HepG2 (cell line): ENCODE measurements at regions not wholly inside any gene's neighbourhood (a gene's known extent, or its start where the extent isn't known, plus 50 kb on each side); places are given as distances from the start of the nearest gene placed in this dataset.

Experiments
- ATAC-seq: fragments of 200-7000 bp; cut with Tn5 transposase; 3 replicates; pipeline ENCODE4 v1.9.1; 2020; ENCODE audit warnings: mild to moderate bottlenecking, moderate library complexity
- BruUV-seq: library from RNA; stranded (reverse); fragments of 400-500 nt; replicated peaks from 2 replicates; lab custom pipeline; 2021; lab: Mats Ljungman, UMichigan
- CTCF ChIA-PET: fragments of 300-600 bp; formaldehyde crosslinking; extraction: SDS; loops from one replicate; lab custom pipeline; 2021; ENCODE audit warnings: low total read pairs, inconsistent platforms, low intra/inter-chr PET ratio; lab: Yijun Ruan, JAX
- POLR2A ChIA-PET: fragments of 350-600 bp; sonication (Branson Sonifier 250); formaldehyde crosslinking; loops from one replicate; lab custom pipeline; 2020; ENCODE audit warnings: antibody characterized with exemption, inconsistent platforms; lab: Yijun Ruan, JAX
- DNase-seq: peaks from one replicate; pipeline ENCODE4 v3.0.0-alpha.2; 2015; ENCODE audit warnings: low spot score
- FAIRE-seq: peaks from 3 replicates; lab custom pipeline; 2011; peaks lifted over from hg19 to GRCh38; lab: Jason Lieb, UNC
- H2AFZ ChIP-seq: one replicate; pipeline ENCODE4 v1.6.1; 2011; ENCODE audit warnings: low read length, inconsistent platforms
- H3K27ac ChIP-seq: fragments of 300-600 bp; 3 replicates; pipeline ENCODE4 v1.8.0; 2011; ENCODE audit warnings: mixed run types, mild to moderate bottlenecking, mixed read lengths, low read length, inconsistent platforms; ENCODE audit not compliant: insufficient read depth; ENCODE audit errors: extremely low read length
- H3K27me3 ChIP-seq, 2 experiments: fragments of 200-600 bp in 1 of 2; 2 replicates in 1 of 2; 3 replicates in 1 of 2; pipeline versions ENCODE4 v1.6.0 to v1.8.0; 2011; ENCODE audit warnings: low read length in 2 of 2, mild to moderate bottlenecking in 2 of 2, moderate library complexity in 2 of 2, inconsistent platforms in 1 of 2; ENCODE audit not compliant: insufficient read depth in 2 of 2, control insufficient read depth in 1 of 2
- H3K36me3 ChIP-seq, 2 experiments: fragments of 200-600 bp in 1 of 2; replicated peaks in 1 of 2; 2 replicates in 1 of 2; 3 replicates in 1 of 2; pipeline versions ENCODE4 v1.5.1 to v1.8.0; 2011; ENCODE audit warnings: low read length in 2 of 2, inconsistent platforms in 1 of 2; ENCODE audit not compliant: insufficient read depth in 2 of 2, control insufficient read depth in 1 of 2
- H3K4me1 ChIP-seq: 2 replicates; pipeline ENCODE4 v1.5.1; 2012; ENCODE audit warnings: low read length, inconsistent platforms; ENCODE audit not compliant: insufficient read depth
- H3K4me2 ChIP-seq: 2 replicates; pipeline ENCODE4 v1.6.0; 2011; ENCODE audit warnings: low read depth, low read length, inconsistent platforms
- H3K4me3 ChIP-seq, 3 experiments: fragments of 200-600 bp in 1 of 3; sonication (generic), shearing (Covaris generic) in 1 of 3; replicated peaks in 1 of 3; 2 replicates each; pipeline ENCODE4 v1.5.1; 2011 to 2016; ENCODE audit warnings: low read length in 3 of 3, inconsistent platforms in 2 of 3, low read depth in 2 of 3, mild to moderate bottlenecking in 2 of 3, control low read depth in 1 of 3, mixed read lengths in 1 of 3; ENCODE audit not compliant: insufficient read depth in 1 of 3
- H3K79me2 ChIP-seq: one replicate; pipeline ENCODE4 v1.6.1; 2011; ENCODE audit warnings: low read length, inconsistent platforms; ENCODE audit not compliant: insufficient read depth
- H3K9ac ChIP-seq: 2 replicates; pipeline ENCODE4 v1.6.0; 2011; ENCODE audit warnings: mild to moderate bottlenecking, low read depth, low read length, inconsistent platforms; ENCODE audit not compliant: insufficient read depth
- H3K9me3 ChIP-seq: 2 replicates; pipeline ENCODE4 v1.5.1; 2012; ENCODE audit warnings: mild to moderate bottlenecking, low read length
- H4K20me1 ChIP-seq: 2 replicates; pipeline ENCODE4 v1.6.0; 2011; ENCODE audit warnings: inconsistent platforms, mild to moderate bottlenecking, low read length, moderate library complexity; ENCODE audit not compliant: insufficient read depth
- LBX2 ChIP-seq: sonication (generic); formaldehyde crosslinking; IDR thresholded peaks from 2 replicates; pipeline ENCODE4 v1.5.0; 2020; ENCODE audit warnings: missing genetic modification reagents, mild to moderate bottlenecking, borderline replicate concordance
- PPARG ChIP-seq: conservative IDR thresholded peaks from 2 replicates; pipeline ENCODE4 v1.6.1; 2016; ENCODE audit warnings: missing biosample characterization, missing genetic modification reagents
- ZNF44 ChIP-seq: sonication (generic); formaldehyde crosslinking; IDR thresholded peaks from 2 replicates; pipeline ENCODE4 v1.5.1; 2020; ENCODE audit warnings: mild to moderate bottlenecking, missing genetic modification reagents
- WGBS: methylation state at CpG from one replicate; pipeline ENCODE4 v1.1.6; 2017; ENCODE audit warnings: low lambda C conversion rate; 5-methylcytosine and 5-hydroxymethylcytosine counted together
- in situ Hi-C: cut with HindIII; loops from 2 replicates; pipeline ENCODE4 v1.10.0; 2017; ENCODE audit warnings: low pct_unique_long_range_greater_than_20kb; ENCODE audit not compliant: extremely low pct_ligation_motif_present
- intact Hi-C: fragments of 100-400 bp; cut with micrococcal nuclease; formaldehyde crosslinking; loops from one replicate; pipeline ENCODE4 v1.10.0; 2022; ENCODE audit not compliant: unreplicated experiment
- TF ChIP-seq, protein P1 (sequence below): sonication (generic); formaldehyde crosslinking; IDR thresholded peaks from 2 replicates; pipeline ENCODE4 v1.4.0; 2020; ENCODE audit warnings: mild to moderate bottlenecking, low read depth, missing genetic modification reagents
- TF ChIP-seq, protein P2 (sequence below): sonication (generic); formaldehyde crosslinking; IDR thresholded peaks from 2 replicates; pipeline ENCODE4 v1.5.1; 2020; ENCODE audit warnings: missing genetic modification reagents, mild to moderate bottlenecking, borderline replicate concordance

DNA sequence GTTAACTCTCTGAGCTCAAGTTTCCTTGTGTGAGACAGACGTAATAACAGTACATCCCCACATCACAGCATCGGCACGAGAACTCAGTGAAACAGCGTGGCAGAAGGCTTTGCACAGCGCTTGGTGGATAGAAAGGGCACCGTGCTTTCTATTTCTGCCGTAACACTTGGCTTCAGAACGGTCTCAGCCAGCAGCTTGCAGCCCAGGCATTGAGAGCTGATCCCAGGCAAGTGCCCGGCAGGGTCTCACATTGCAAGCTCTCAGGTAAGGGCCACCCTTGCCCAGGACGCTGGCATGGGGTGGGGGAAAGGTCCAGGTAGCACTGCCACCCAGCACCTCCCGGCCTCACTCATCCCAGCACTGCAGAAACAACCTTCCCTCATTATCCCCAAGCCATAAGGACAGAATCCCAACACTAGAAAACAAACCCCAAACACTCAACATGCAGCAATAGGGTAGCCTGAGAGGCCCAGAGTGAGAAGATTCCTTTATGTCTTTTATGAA, 70.5 kb upstream of the ITGA11 start:
- TF ChIP-seq ZNF44 (CRISPR knock-in tag) (no peak), LBX2 (CRISPR knock-in tag) (no peak), PPARG (no peak)
- TF ChIP-seq, protein P1, sequence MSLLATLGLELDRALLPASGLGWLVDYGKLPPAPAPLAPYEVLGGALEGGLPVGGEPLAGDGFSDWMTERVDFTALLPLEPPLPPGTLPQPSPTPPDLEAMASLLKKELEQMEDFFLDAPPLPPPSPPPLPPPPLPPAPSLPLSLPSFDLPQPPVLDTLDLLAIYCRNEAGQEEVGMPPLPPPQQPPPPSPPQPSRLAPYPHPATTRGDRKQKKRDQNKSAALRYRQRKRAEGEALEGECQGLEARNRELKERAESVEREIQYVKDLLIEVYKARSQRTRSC (CRISPR knock-in tag): no peak
- TF ChIP-seq, protein P2, sequence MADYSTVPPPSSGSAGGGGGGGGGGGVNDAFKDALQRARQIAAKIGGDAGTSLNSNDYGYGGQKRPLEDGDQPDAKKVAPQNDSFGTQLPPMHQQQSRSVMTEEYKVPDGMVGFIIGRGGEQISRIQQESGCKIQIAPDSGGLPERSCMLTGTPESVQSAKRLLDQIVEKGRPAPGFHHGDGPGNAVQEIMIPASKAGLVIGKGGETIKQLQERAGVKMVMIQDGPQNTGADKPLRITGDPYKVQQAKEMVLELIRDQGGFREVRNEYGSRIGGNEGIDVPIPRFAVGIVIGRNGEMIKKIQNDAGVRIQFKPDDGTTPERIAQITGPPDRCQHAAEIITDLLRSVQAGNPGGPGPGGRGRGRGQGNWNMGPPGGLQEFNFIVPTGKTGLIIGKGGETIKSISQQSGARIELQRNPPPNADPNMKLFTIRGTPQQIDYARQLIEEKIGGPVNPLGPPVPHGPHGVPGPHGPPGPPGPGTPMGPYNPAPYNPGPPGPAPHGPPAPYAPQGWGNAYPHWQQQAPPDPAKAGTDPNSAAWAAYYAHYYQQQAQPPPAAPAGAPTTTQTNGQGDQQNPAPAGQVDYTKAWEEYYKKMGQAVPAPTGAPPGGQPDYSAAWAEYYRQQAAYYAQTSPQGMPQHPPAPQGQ (CRISPR knock-in tag): no peak
- in situ Hi-C loops: no loop called here
- H3K36me3 ChIP-seq: no peaks in the 10 kb centered on the region
- DNase-seq (no peak), ATAC-seq (no peak), FAIRE-seq (no peak)
- H3K4me3 ChIP-seq: no peak overlapping the region
- no peak overlapping the region for H3K9ac ChIP-seq
- POLR2A ChIA-PET: no interaction called here
- no peak overlapping the region for H3K27ac ChIP-seq
- intact Hi-C loops: no loop called here
- BruUV-seq: no TSS peak
- no peak overlapping the region for H2AFZ ChIP-seq
- 32% methylated on average over 9 of the region's 11 CpGs for WGBS
- peaks cover 0 to 30% of the 10 kb centered on the region in 2 experiments; a peak in 2 of 5 replicates for H3K27me3 ChIP-seq
- no peaks in the 10 kb centered on the region for H3K79me2 ChIP-seq
- H3K9me3 ChIP-seq: no peaks in the 10 kb centered on the region
- no peaks in the 10 kb centered on the region for H3K4me1 ChIP-seq
- CTCF ChIA-PET: no interaction called here
- H4K20me1 ChIP-seq: no peaks in the 10 kb centered on the region
- H3K4me2 ChIP-seq: no peak overlapping the region
